Liver (tissue), 8 donors: ENCODE measurements at regions not wholly inside any gene's neighbourhood (a gene's known extent, or its start where the extent isn't known, plus 50 kb on each side); places are given as distances from the start of the nearest gene placed in this dataset.

ENCODE experiments used
- DNase-seq: peaks from one replicate; pipeline ENCODE4 v3.0.0-alpha.2; 2017; ENCODE audit warnings: low spot score
- H3K27ac ChIP-seq, 2 donors: one replicate each; pipeline ENCODE4 v1.7.0; 2013; ENCODE audit warnings: inconsistent platforms in 2 of 2, low read length in 2 of 2, control low read depth in 1 of 2, low read depth in 1 of 2, mild to moderate bottlenecking in 1 of 2
- H3K27me3 ChIP-seq, 4 donors: one replicate each; pipeline versions ENCODE4 v1.6.1 to v1.7.0; 2013; ENCODE audit warnings: low read length in 3 of 4, inconsistent platforms in 1 of 4, mild to moderate bottlenecking in 1 of 4, moderate library complexity in 1 of 4; ENCODE audit not compliant: control insufficient read depth in 4 of 4, insufficient read depth in 4 of 4
- H3K36me3 ChIP-seq, 4 donors: one replicate each; pipeline versions ENCODE4 v1.6.1 to v1.7.0; 2013; ENCODE audit warnings: low read length in 3 of 4, mild to moderate bottlenecking in 3 of 4, low read depth in 1 of 4, moderate library complexity in 1 of 4; ENCODE audit not compliant: control insufficient read depth in 4 of 4, insufficient read depth in 3 of 4
- H3K4me1 ChIP-seq, 4 donors: one replicate each; pipeline versions ENCODE4 v1.6.1 to v1.7.0; 2013; ENCODE audit warnings: low read length in 3 of 4, mild to moderate bottlenecking in 3 of 4, moderate library complexity in 1 of 4; ENCODE audit not compliant: control insufficient read depth in 4 of 4, insufficient read depth in 4 of 4
- H3K4me3 ChIP-seq, 3 donors: one replicate each; pipeline versions ENCODE4 v1.6.1 to v1.7.0; 2013; ENCODE audit warnings: low read length in 3 of 3, control low read depth in 1 of 3, low read depth in 1 of 3, mild to moderate bottlenecking in 1 of 3
- H3K9ac ChIP-seq, 2 donors: one replicate each; pipeline ENCODE4 v1.7.0; 2013; ENCODE audit warnings: low read length in 2 of 2, mild to moderate bottlenecking in 2 of 2, moderate library complexity in 2 of 2, control low read depth in 1 of 2, low read depth in 1 of 2
- H3K9me3 ChIP-seq, 4 donors: one replicate each; pipeline versions ENCODE4 v1.6.1 to v1.7.0; 2013; ENCODE audit warnings: low read length in 3 of 4; ENCODE audit not compliant: control insufficient read depth in 4 of 4
- EGR1 ChIP-seq, 2 donors: IDR thresholded peaks; 2 replicates each; pipeline ENCODE4 v1.6.1; 2016 to 2018; ENCODE audit warnings: antibody characterized with exemption in 2 of 2, low read depth in 2 of 2
- FOXA1 ChIP-seq: IDR thresholded peaks from 2 replicates; pipeline ENCODE4 v1.6.1; 2016; ENCODE audit warnings: antibody characterized with exemption
- FOXA2 ChIP-seq: IDR thresholded peaks from 2 replicates; pipeline ENCODE4 v1.6.1; 2016; ENCODE audit warnings: antibody characterized with exemption
- GABPA ChIP-seq, 2 donors: IDR thresholded peaks in 1 of 2; conservative IDR thresholded peaks in 1 of 2; 2 replicates each; pipeline ENCODE4 v1.6.1; 2016; ENCODE audit warnings: antibody characterized with exemption in 2 of 2, mild to moderate bottlenecking in 1 of 2, moderate library complexity in 1 of 2
- HNF4A ChIP-seq, 2 donors: conservative IDR thresholded peaks; 2 replicates each; pipeline ENCODE4 v1.6.1; 2016; ENCODE audit warnings: antibody characterized with exemption in 2 of 2, mild to moderate bottlenecking in 2 of 2
- HNF4G ChIP-seq: IDR thresholded peaks from 2 replicates; pipeline ENCODE4 v1.6.1; 2016; ENCODE audit warnings: antibody characterized with exemption
- JUND ChIP-seq, 2 donors: IDR thresholded peaks; 2 replicates each; pipeline ENCODE4 v1.6.1; 2016; ENCODE audit warnings: antibody characterized with exemption in 2 of 2
- NR2F2 ChIP-seq: IDR thresholded peaks from 2 replicates; pipeline ENCODE4 v1.6.1; 2016; ENCODE audit warnings: antibody characterized with exemption
- RAD21 ChIP-seq, 2 donors: IDR thresholded peaks; 2 replicates each; pipeline ENCODE4 v1.6.1; 2016; ENCODE audit warnings: antibody characterized with exemption in 2 of 2, mild to moderate bottlenecking in 2 of 2
- RXRA ChIP-seq, 2 donors: IDR thresholded peaks; 2 replicates each; pipeline ENCODE4 v1.6.1; 2017 to 2018; ENCODE audit warnings: antibody characterized with exemption in 2 of 2, mild to moderate bottlenecking in 1 of 2
- SP1 ChIP-seq: IDR thresholded peaks from 2 replicates; pipeline ENCODE4 v1.6.1; 2018; ENCODE audit warnings: antibody characterized with exemption, mild to moderate bottlenecking
- TAF1 ChIP-seq: conservative IDR thresholded peaks from 2 replicates; pipeline ENCODE4 v1.6.1; 2016; ENCODE audit warnings: antibody characterized with exemption, mild to moderate bottlenecking
- YY1 ChIP-seq: IDR thresholded peaks from 2 replicates; pipeline ENCODE4 v1.6.1; 2016; ENCODE audit warnings: antibody characterized with exemption, mild to moderate bottlenecking
- WGBS: extraction: QIAGEN DNeasy Blood & Tissue Kit; methylation state at CpG from one replicate; pipeline ENCODE4 v1.1.7; 2013; 5-methylcytosine and 5-hydroxymethylcytosine counted together
- TF ChIP-seq, protein P1 (sequence below): IDR thresholded peaks from 2 replicates; pipeline ENCODE4 v1.6.1; 2016; ENCODE audit warnings: antibody characterized with exemption
- TF ChIP-seq, protein P2 (sequence below): IDR thresholded peaks from 2 replicates; pipeline ENCODE4 v1.6.1; 2016; ENCODE audit warnings: antibody characterized with exemption, mild to moderate bottlenecking
- TF ChIP-seq, protein P3 (sequence below): IDR thresholded peaks from 2 replicates; pipeline ENCODE4 v1.6.1; 2016; ENCODE audit warnings: antibody characterized with exemption
- TF ChIP-seq, protein P4 (sequence below): fragments of 150-350 bp; IDR thresholded peaks from 2 replicates; pipeline ENCODE4 v1.5.1; 2017; ENCODE audit warnings: improper control_type of control experiment, low read depth, low read length; ENCODE audit not compliant: missing input control
- TF ChIP-seq, protein P5 (sequence below): IDR thresholded peaks from 2 replicates; pipeline ENCODE4 v1.6.1; 2016; ENCODE audit warnings: antibody characterized with exemption
- donor health status: healthy.
- donor health status: healthy.
- donor health status: healthy.
- donor health status: healthy.
- donor health status: healthy.

DNA sequence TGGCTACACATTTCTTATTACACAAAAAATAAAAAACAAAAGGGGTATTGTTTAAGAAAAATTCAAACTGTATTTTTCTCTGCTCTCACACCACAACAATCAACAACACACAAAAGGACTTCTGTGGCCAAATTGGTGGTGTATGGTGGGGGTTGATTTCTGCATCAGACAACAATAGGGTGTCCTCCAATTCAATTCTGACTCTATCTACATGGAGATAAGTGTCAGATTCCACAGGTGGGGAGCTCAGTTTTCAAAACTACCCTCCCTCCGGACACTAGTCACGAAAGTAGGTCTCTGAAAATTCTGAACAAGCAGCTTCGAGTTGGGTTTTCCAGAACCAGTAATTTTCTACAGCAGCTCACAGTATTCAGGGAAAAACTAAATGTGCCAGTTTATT, 744.9 kb upstream of the NCAM2 start:
- DNase-seq, result no peak
- H3K4me1 ChIP-seq, result no peaks in the 10 kb centered on the region
- no peaks in the 10 kb centered on the region for H3K9me3 ChIP-seq
- no peak for TF ChIP-seq RAD21 (IDR thresholded peaks at IDR 0.05)
- TF ChIP-seq RXRA (IDR thresholded peaks at IDR 0.05), result no peak
- TF ChIP-seq NR2F2, result no peak
- TF ChIP-seq HNF4A (conservative IDR thresholded peaks at IDR 0.05), result no peak
- TF ChIP-seq TAF1, result no peak
- TF ChIP-seq GABPA (IDR thresholded peaks at IDR 0.05 in 1 of 2, conservative IDR thresholded peaks at IDR 0.05 in 1 of 2), result no peak
- TF ChIP-seq, protein P1, sequence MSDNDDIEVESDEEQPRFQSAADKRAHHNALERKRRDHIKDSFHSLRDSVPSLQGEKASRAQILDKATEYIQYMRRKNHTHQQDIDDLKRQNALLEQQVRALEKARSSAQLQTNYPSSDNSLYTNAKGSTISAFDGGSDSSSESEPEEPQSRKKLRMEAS, result no peak
- WGBS, result 77% methylated on average over 3 of the region's 3 CpGs
- no peak overlapping the region for H3K9ac ChIP-seq
- no peaks in the 10 kb centered on the region for H3K36me3 ChIP-seq
- H3K27me3 ChIP-seq, result no peaks in the 10 kb centered on the region
- H3K4me3 ChIP-seq, result no peak overlapping the region
- no peak overlapping the region for H3K27ac ChIP-seq

DNA sequence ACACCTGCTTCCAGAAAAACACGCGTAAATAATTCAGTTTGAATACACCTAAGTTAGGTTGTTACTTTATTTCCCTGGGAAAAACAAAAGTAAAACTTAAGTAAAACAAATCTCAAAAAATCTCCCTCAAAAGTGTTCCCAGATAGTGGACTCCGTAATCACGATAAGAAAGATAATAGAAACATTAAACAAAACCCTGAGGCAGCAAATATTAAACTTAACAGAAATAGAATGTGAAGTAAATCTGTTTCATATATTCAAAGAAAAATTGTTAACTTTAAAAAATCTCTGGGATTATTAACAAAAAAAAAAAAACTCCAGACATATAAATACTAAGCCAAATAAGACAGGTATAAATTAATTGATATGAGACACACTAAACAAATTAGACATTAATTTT, 743.2 kb upstream of the NCAM2 start:
- Histone ChIP-seq H3K27me3 (no peaks in the 10 kb centered on the region), H3K4me3 (no peak overlapping the region), H3K27ac (no peak overlapping the region), H3K36me3 (no peaks in the 10 kb centered on the region), H3K9me3 (no peaks in the 10 kb centered on the region), H3K9ac (no peak overlapping the region), H3K4me1 (no peaks in the 10 kb centered on the region)
- 84% methylated on average over 4 of the region's 4 CpGs for WGBS
- DNase-seq, result no peak
- TF ChIP-seq YY1, result no peak
- TF ChIP-seq NR2F2, result no peak
- no peak for TF ChIP-seq RXRA (IDR thresholded peaks at IDR 0.05)
- no peak for TF ChIP-seq GABPA (IDR thresholded peaks at IDR 0.05 in 1 of 2, conservative IDR thresholded peaks at IDR 0.05 in 1 of 2)
- no peak for TF ChIP-seq HNF4G
- no peak for TF ChIP-seq FOXA1
- no peak for TF ChIP-seq EGR1 (IDR thresholded peaks at IDR 0.05; ENCODE audit: low read depth in 2 of 2)
- TF ChIP-seq, protein P1, result no peak
- TF ChIP-seq HNF4A (conservative IDR thresholded peaks at IDR 0.05), result no peak
- TF ChIP-seq, protein P2, sequence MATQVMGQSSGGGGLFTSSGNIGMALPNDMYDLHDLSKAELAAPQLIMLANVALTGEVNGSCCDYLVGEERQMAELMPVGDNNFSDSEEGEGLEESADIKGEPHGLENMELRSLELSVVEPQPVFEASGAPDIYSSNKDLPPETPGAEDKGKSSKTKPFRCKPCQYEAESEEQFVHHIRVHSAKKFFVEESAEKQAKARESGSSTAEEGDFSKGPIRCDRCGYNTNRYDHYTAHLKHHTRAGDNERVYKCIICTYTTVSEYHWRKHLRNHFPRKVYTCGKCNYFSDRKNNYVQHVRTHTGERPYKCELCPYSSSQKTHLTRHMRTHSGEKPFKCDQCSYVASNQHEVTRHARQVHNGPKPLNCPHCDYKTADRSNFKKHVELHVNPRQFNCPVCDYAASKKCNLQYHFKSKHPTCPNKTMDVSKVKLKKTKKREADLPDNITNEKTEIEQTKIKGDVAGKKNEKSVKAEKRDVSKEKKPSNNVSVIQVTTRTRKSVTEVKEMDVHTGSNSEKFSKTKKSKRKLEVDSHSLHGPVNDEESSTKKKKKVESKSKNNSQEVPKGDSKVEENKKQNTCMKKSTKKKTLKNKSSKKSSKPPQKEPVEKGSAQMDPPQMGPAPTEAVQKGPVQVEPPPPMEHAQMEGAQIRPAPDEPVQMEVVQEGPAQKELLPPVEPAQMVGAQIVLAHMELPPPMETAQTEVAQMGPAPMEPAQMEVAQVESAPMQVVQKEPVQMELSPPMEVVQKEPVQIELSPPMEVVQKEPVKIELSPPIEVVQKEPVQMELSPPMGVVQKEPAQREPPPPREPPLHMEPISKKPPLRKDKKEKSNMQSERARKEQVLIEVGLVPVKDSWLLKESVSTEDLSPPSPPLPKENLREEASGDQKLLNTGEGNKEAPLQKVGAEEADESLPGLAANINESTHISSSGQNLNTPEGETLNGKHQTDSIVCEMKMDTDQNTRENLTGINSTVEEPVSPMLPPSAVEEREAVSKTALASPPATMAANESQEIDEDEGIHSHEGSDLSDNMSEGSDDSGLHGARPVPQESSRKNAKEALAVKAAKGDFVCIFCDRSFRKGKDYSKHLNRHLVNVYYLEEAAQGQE, result no peak
- TF ChIP-seq, protein P3, sequence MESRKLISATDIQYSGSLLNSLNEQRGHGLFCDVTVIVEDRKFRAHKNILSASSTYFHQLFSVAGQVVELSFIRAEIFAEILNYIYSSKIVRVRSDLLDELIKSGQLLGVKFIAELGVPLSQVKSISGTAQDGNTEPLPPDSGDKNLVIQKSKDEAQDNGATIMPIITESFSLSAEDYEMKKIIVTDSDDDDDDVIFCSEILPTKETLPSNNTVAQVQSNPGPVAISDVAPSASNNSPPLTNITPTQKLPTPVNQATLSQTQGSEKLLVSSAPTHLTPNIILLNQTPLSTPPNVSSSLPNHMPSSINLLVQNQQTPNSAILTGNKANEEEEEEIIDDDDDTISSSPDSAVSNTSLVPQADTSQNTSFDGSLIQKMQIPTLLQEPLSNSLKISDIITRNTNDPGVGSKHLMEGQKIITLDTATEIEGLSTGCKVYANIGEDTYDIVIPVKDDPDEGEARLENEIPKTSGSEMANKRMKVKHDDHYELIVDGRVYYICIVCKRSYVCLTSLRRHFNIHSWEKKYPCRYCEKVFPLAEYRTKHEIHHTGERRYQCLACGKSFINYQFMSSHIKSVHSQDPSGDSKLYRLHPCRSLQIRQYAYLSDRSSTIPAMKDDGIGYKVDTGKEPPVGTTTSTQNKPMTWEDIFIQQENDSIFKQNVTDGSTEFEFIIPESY, result no peak
- TF ChIP-seq RAD21 (IDR thresholded peaks at IDR 0.05), result no peak
- TF ChIP-seq, protein P4, sequence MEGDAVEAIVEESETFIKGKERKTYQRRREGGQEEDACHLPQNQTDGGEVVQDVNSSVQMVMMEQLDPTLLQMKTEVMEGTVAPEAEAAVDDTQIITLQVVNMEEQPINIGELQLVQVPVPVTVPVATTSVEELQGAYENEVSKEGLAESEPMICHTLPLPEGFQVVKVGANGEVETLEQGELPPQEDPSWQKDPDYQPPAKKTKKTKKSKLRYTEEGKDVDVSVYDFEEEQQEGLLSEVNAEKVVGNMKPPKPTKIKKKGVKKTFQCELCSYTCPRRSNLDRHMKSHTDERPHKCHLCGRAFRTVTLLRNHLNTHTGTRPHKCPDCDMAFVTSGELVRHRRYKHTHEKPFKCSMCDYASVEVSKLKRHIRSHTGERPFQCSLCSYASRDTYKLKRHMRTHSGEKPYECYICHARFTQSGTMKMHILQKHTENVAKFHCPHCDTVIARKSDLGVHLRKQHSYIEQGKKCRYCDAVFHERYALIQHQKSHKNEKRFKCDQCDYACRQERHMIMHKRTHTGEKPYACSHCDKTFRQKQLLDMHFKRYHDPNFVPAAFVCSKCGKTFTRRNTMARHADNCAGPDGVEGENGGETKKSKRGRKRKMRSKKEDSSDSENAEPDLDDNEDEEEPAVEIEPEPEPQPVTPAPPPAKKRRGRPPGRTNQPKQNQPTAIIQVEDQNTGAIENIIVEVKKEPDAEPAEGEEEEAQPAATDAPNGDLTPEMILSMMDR, result no peak
- no peak for TF ChIP-seq JUND (IDR thresholded peaks at IDR 0.05)
- TF ChIP-seq SP1, result no peak
- TF ChIP-seq, protein P5, sequence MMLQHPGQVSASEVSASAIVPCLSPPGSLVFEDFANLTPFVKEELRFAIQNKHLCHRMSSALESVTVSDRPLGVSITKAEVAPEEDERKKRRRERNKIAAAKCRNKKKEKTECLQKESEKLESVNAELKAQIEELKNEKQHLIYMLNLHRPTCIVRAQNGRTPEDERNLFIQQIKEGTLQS, result no peak
- TF ChIP-seq TAF1, result no peak
- no peak for TF ChIP-seq FOXA2
